ENCODE measurements at regions not wholly inside any gene's neighbourhood (a gene's known extent, or its start where the extent isn't known, plus 50 kb on each side); places are given as distances from the start of the nearest gene placed in this dataset.

DNA sequence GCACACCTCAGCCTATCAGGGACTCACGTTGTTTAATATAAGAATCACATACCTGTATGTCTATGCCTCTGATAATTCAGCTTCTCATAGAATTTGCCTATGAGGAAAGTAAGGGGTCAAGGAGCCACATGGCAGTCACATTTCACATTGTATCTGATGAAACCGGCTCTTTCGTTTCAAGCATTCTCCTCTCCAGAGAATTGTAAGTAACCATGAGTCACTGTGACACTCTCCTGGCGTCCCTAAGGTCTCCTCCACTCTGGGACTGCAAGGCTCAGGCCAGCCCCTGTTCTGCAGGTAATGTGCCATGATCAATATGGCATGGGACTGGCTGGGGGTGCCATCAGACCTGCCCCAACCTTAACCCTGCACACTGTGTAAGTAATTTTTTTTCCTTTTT, 503.3 kb downstream of the COG6 start:
- DNase-seq (ENCODE audit: low read depth in 3 of 3, low spot score in 2 of 3) = no peak

DNA sequence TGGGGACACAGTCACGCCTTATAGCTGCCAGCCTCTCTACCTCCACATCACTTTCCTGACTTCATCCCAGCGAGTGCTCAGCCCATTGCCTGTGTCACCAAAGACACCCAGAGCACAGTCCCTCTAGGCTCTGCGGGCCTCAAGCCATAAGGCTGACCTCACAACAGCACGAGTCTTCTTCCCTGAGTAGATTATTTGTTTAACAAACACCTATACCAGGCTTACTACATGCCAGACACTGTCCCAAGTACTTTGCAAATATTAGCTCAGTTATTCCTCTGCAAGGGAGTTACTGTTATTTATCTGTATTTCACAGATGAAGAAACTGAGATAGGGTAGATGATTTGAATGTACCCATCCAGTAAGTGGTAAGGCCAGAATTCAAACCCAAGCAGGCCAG, 504.3 kb downstream of the COG6 start:
- DNase-seq (ENCODE audit: low read depth in 3 of 3, low spot score in 2 of 3) = no peak

DNA sequence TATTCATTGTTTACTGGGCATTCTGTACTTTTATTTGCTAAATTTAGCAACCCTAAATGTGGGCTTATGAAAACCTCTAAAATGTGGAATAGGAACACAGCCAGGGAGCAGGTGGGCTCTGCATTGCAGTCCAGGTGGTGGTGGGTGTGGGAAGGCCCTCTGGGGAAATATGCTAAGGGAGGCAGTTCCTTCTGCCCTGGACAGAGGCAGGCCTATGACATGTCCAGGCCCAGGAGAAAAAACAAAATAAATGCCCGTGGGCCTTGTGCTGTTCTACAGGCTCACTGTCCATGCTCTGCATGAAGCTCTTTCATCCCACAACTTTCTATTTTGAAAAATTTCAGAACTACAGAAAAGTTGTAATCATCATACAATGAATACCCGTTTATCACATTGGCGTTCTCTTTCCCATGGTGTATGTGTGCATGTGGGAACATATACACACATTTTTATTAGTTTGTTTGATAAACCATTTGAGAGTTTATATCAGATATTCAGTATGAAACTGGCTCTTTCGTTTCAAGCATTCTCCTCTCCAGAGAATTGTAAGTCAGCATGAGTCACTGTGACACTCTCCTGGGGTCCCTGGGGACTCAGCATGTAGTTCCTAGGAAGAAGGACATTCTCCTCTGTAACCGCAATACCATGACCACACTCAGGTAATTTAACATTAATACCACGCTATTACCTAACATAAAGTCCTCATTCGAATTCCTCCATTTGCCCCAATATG, 505.3 kb downstream of the COG6 start:
- DNase-seq (ENCODE audit: low read depth in 3 of 3, low spot score in 2 of 3) = no peak

DNA sequence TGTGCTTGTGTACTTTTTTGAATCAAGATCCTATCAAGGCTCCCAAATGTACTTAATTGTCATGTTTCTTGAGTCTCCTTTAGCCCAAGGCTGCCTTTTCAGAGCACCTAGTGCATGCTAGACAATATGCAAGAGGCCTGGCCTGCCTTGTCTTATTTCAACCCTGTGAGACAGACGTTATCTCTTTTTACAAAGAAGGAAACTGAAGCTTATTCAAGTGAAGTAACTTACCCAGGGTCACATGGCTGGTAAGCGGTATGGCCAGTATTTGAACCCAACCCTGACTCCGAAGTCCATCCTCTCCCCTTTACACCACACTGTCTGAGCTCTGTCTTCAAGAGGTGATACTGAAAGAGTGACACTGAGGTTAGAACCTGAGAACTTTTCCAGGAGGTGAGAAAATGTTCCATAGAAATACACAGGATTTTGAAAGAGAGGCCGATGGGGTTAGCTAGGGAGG, 505.1 kb downstream of the FOXO1 start:
- DNase-seq (ENCODE audit: low read depth in 3 of 3, low spot score in 2 of 3) = no peak

DNA sequence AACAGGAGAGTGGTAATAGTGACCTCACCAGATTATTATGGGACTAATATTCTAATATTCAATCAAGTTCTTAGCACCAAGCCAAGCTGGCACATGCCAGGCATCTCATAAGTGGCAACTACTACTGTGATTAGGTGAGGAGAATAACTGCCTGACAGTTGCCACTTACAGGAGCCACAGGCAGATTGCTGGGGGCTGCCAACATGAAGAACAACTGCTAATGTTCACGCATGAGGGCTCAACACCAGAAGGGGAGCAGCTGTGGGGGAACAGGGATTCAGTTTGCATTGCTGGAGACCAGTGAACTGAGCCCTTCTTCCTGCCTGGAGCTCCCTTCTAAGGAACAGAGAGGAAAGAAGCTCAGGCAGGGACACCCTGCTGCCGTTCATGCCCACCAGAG, 504.5 kb downstream of the FOXO1 start:
- peak in 1 of 3 donors; percentile 61 for DNase-seq (ENCODE audit: low read depth in 3 of 3, low spot score in 2 of 3)

DNA sequence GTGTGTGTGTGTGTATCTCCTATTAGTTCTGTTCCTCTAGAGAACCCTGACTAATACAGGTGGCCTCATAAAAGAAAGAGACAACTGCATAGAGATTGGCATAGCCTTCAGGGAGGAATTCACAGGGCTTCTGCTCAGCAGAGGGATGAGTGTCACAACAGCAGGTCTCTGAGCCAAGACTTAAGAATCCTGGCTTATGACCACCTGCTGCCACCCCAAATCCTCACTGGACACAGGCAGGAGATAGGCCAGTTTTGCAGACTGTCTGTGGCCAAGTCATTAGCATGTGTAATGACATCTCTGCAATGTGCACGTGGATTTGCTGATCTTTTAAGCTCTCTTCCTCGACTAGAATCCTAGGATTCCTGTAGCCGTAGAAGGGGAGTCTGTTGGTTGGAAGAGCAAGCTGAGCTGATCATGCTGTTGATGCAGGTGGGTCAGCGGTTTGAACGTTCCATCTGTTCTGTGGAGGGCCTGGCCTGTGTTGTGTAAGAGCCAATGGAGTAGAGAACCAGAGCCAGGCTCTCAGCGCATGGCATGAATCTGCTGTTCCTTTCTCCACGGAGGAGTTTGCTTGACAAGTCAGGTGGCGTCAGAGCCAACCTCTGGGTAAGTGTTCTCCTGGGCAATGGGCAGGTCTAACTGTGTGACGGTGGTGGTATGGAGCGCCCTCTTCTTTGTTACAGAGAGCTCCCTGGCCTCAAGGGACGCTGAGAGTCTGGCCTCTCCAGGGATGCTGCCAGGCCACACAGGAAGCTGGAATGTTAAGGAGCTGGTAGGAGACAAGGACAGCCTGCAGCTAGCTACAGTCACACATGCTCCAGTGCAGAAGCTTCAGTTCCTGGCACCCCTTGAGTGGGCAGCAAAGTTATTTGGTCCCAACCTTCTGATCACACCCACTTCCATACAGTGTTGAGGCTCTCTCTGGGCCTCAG, 503.1 kb downstream of the FOXO1 start:
- no peak for DNase-seq (ENCODE audit: low read depth in 3 of 3, low spot score in 2 of 3)

DNA sequence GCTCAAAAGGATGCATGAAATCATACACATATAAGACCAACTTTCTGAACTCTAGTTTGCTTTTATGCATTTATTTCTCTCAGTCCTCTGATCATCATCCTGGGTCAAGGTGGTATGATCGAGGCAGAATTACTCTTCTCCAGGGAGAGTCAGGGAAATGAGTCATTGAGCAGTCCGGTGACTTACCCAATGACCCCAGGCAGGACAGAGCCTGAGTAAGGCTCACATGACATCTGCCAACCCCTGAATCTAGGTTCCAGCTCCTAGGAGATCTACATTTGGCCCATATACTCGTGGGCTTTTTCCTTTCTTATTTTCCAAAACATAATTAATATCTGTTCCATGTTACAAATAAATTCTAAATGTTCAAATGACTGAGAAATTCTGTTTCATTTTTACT, 502.3 kb downstream of the FOXO1 start:
- no peak for DNase-seq (ENCODE audit: low read depth in 3 of 3, low spot score in 2 of 3)

DNA sequence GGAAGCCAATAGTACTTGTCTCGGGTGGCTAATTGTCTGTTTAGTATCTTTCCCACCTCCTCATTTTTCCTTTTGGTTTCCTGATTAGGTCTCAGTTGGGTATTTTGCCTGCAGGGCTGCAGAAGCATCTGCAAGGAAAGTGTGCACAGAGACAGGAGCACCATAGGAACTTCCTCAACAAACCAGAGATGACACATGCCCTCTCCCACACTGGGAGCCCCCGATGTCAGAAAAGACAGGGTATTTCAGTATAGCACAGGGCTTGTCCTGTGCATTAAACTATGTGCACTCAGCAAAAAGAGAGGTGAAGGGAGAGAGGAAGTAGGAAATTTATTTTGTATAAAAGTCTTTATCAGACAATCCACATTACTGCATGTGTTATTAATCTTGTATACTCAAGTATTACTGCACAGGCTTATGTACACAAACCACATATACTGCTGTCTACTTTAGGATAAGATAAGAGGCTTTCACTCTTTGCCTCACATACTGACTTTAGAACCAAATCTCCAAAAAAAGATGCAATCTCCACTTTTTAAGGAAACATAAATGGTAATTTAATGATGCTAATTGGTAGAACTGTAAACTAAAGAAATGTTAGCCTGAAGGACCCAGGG, 501.0 kb downstream of the FOXO1 start:
- DNase-seq (ENCODE audit: low read depth in 3 of 3, low spot score in 2 of 3) = no peak

DNA sequence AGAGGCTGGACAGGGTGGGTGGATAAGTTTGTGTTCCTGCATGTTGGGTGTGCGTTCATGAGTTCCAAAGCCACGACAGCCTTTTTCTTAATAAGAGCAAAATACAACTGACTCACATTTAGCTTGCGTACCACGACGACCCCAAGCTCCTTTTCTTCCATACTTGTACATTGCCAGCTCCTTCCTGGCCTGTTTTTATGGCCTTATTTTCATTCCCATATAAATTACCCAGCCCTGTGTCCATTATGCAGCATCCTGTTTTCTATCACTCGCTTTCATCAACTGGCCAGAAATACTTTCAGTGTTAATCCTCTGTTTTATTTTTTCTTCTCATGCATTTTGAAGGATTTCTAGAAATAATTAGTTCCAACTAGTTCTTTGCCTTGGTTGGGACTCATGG, 499.1 kb downstream of the FOXO1 start:
- DNase-seq (ENCODE audit: low read depth in 3 of 3, low spot score in 2 of 3) = no peak

DNA sequence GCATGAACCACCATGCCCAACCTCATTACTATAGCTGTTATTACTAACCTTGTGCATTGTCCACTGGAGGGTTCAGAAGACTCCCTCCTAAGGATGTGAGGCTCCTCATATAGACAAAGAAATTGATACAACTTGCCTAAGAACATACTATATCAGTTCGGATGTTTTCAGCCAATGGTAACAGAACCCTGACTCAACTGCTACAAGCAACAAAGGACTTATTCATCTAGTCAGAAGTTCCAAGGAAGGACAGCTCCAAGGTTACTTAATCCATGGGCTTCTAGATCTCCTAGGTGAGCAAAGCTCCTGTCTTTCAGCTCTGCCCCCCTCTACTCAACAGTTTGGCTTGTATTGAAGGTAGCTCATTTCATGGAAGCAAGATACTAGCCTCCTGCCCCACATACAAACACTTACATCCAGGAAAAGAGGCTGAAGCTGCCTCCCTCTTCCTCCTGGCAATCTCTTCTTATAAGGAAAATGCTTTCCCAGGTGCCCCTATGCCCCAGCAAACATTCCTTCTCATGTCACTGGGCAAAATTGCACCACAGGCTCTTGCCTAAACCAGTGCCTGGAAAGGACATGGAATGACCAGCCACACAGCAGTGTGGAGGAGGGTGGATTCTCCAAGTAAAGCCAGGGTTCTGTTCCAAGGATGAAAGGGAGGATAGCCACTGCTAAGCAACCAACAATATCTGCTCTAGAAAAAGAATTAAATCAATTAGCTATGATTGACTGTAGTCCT, 497.8 kb downstream of the FOXO1 start:
- no peak for DNase-seq (ENCODE audit: low read depth in 3 of 3, low spot score in 2 of 3)

DNA sequence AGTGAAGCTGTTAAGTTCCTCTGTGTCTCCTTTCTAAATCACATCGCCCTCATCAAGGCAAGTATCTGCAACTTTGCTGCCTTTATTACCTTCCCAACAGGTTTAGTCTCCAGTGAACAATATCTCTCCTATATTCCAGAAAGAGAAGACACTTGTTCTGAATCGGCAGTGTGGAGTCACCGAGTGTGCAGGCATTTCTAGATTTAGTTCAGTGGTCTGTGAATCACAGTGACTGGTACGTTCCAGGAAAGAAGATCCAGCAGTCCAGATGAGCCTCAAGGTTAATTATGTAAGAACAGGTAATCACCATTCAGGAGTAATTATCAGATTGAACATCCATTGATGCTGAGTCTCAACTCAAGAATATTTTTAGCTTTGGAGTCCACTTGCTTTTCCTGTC, 497.0 kb downstream of the FOXO1 start:
- DNase-seq (ENCODE audit: low read depth in 3 of 3, low spot score in 2 of 3) = no peak

DNA sequence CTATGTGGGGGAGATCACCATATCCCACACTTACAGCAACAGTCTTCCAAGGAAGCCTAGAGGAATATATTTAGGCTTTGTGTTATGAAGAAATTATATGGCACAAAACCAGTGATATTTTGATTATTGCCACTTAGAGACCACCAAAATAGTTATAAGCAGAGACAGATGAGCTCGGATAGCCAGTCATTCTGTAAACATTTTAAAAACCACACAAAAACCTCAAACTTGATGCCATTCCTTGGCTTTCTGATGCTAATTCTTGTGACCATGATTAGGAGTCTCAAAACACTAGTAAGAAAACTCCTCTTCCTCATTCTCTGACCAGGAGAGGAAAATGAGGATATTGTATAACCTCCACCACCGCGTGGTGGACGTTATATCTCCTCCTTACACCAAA, 496.4 kb downstream of the FOXO1 start:
- DNase-seq (ENCODE audit: low read depth in 3 of 3, low spot score in 2 of 3) = no peak

DNA sequence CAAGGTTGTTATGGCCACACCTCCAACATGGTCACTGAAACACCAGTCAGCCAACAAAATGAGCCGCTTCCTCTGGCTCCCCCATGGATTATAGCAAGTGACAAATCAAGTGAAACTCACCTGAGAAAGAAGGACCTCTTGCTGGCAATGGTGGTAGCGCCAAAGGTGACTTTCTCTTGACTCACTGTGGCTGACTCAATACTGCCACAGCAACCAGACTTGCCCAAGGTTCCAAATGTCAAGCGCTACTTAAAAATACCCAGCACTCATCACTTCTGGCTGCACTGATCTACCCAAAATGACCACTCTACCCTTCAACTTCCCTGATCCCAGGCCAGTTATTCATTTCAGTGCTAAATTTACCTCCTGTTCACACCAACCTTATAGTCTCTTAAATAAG, 495.5 kb downstream of the FOXO1 start:
- DNase-seq (ENCODE audit: low read depth in 3 of 3, low spot score in 2 of 3) = no peak

DNA sequence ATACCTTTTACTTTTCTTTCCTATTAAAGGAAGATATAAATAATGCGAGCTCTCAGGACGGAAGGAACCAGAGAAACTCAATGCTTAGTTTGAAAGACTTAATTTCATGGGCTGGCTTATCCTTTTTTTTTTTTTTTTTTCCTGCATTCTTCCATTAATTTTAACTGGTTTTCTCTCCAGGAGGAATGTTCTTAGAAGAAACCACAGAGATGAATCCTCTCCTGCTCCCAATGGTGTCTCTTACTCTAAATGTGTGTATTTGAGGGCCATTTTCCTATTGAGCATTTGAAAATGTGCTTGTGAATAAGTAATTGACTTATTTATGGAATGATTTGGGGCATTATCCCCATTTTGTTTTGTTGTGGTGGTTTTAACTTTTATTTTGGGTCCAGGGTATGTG, 494.9 kb downstream of the FOXO1 start:
- no peak for DNase-seq (ENCODE audit: low read depth in 3 of 3, low spot score in 2 of 3)

DNA sequence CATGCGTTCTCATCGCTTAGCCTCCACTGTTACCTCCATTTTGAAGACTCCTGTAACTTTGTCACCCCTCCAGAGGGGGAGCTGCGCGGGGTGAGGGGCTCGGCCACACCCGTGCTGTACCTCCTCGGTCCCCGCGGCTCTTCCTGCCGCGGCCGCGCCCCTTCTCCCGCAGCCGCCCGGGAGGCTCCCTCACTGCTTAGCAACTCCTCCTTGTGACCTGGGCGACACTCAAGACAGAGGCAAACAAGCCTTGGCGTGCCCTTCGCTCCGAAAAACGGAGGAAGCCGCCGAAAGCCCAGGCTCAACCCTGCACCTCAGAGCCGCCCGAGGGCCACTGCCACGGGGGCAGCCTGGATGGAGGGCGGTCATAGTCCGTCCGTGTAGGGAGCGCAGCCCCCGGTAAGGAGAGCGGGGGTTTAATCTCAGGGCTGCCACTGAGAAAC, 494.3 kb downstream of the FOXO1 start:
- no peak for DNase-seq (ENCODE audit: low read depth in 3 of 3, low spot score in 2 of 3)

DNA sequence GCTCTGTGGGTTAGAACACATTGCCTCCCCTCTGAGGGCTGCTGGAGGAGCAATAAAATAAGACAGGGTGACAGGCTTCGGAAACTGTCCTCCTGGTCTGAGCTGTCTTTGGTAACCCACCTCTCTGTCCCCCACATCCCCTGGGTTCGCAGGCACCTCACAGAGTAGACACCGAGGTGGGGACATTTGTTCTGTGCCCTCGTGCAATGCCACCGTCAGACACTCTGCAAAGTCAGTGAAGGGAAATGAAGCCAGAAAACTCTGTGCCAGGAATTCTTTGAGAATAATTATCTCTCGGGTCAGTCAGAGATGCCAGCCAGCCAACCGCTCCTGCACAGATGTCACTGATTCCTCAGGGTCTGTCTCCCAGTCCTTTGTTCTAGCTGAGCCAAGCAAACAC, 493.6 kb downstream of the FOXO1 start:
- DNase-seq (ENCODE audit: low read depth in 3 of 3, low spot score in 2 of 3) = no peak

DNA sequence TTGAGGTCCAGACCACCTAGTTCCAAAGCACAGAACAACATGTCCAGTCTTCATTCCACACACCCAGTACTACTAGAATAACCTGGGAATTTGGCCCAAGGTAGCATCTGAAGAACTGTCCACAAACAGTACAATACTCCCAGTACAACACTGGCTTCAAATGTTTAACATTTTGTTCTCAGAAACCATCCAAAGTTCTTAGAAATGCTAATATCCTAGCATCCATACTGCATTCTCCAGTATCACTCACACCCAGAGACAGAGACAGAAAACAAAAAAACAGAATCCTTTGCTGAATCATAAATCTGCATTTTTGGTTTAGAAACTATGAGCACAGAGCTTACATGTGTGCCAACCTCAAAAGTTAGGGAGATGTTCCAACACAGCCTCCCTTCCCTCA, 490.8 kb downstream of the FOXO1 start:
- DNase-seq (ENCODE audit: low read depth in 3 of 3, low spot score in 2 of 3) = no peak

DNA sequence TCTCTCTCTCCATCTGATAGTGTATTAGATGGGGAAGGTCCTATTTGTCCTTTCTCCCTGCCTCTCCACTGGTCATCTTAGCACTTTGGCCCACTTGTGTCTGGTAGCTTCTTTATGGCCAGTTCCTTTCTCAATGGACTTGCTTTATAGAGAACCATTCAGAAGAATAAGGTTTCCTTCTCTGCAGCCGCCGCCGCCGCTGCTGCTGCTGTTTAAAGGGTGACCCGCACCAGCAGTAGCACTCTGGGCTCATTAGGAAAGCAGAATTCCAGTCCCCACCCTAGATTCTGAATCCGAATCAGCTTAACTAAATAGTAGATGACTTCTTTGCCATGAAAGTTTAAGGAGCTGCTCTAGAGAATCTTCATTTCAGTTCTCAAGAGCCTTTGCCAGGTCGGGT, 490.2 kb downstream of the FOXO1 start:
- DNase-seq (ENCODE audit: low read depth in 3 of 3, low spot score in 2 of 3) = no peak

DNA sequence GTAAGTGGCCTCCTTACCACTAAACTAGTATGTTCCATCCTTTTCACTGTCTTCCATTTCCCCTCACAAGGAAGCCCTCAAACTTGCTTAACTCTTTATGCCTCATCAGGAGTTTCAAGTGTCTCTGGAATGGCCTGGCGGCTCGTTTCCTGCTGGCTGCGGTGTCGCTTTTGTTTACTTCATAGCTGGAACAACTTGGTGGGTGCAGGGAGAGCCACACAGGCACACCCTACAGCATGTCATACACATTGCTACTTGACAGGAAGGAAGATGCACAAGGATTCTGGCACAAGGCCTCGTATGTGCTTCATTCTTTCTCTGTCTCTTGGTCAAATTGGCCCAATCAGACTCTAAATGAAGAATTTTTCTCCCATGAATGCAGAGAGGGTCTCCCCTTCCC, 488.3 kb downstream of the FOXO1 start:
- DNase-seq (ENCODE audit: low read depth in 3 of 3, low spot score in 2 of 3) = no peak

DNA sequence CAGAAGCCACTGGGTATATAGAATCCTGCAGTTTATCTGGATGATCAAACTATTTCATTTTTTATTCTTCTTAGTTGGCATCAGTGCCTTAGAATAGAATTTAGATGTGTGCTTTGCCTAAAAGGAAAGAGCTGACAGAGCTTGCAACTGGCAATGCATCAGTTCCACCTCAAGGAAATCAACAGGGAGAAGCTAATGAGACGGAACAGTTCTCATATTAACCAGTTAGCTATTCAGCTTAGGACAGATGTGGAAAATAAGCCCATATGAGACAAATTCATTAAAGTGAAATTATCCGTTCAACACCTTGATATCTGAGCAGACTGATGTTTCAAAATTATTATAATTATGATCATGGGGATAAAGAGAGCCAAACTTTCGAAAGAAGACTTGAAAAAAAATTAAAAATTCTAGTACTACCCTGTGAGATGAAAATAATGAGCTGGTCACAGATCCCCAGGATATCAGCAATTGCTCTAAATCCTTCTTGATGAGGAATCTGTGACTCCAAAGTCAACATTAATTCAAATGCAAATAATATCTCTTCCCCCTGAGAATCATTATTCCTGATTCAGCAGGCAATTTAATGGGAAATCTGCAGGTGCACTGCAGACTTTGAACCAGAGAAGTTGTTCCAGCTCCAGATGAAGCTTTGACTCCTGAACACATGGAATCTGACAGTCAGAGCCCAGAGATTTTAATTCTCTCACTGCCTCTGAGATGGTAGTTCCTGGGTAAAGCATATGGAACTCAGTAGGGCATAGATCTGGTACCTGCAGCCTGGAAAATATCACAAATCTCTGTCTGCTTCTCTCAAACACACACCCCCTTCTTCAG, 486.8 kb downstream of the FOXO1 start:
- DNase-seq (ENCODE audit: low read depth in 3 of 3, low spot score in 2 of 3) = no peak
